Natural killer cell (primary cell): ENCODE measurements at regions not wholly inside any gene's neighbourhood (a gene's known extent, or its start where the extent isn't known, plus 50 kb on each side); places are given as distances from the start of the nearest gene placed in this dataset.

Source experiments
- ATAC-seq, 3 donors: fragments of 150-1000 bp in 2 of 3; fragments of 200-7000 bp in 1 of 3; cut with Tn5 transposase; 1 replicate in 1 of 3; 2 replicates in 2 of 3; pipeline ENCODE4 v1.10.0; 2021; ENCODE audit warnings: mild to moderate bottlenecking in 2 of 3, moderate library complexity in 2 of 3
- DNase-seq, 2 donors: peaks; one replicate each; pipeline versions ENCODE4 v3.0.0 to v3.0.0-alpha.2; 2013 to 2021; ENCODE audit warnings: mixed read lengths in 1 of 2
- H3K27ac ChIP-seq: one replicate; pipeline ENCODE4 v1.5.1; 2013; ENCODE audit warnings: mild to moderate bottlenecking, low read length
- H3K27me3 ChIP-seq: one replicate; pipeline ENCODE4 v1.6.1; 2013; ENCODE audit warnings: low read length; ENCODE audit not compliant: control insufficient read depth, insufficient read depth
- H3K36me3 ChIP-seq: one replicate; pipeline ENCODE4 v1.6.1; 2013; ENCODE audit warnings: low read length; ENCODE audit not compliant: control insufficient read depth, insufficient read depth
- H3K4me1 ChIP-seq: one replicate; pipeline ENCODE4 v1.6.1; 2013; ENCODE audit warnings: low read length; ENCODE audit not compliant: control insufficient read depth, insufficient read depth
- H3K4me3 ChIP-seq: one replicate; pipeline ENCODE4 v1.5.1; 2013; ENCODE audit warnings: low read length
- H3K9me3 ChIP-seq: one replicate; pipeline ENCODE4 v1.6.1; 2013; ENCODE audit warnings: low read length; ENCODE audit not compliant: control insufficient read depth, insufficient read depth
- H3K27ac Mint-ChIP-seq, 2 donors: one replicate each; pipeline ENCODE4 v1.8.0; 2022; ENCODE audit warnings: mild to moderate bottlenecking in 2 of 2, mixed read lengths in 2 of 2, moderate library complexity in 1 of 2
- H3K27me3 Mint-ChIP-seq, 2 donors: one replicate each; pipeline ENCODE4 v1.8.0; 2022; ENCODE audit warnings: low read depth in 2 of 2, mixed read lengths in 2 of 2
- H3K36me3 Mint-ChIP-seq: one replicate; pipeline ENCODE4 v1.8.0; 2022; ENCODE audit warnings: mixed read lengths
- H3K4me1 Mint-ChIP-seq, 2 donors: one replicate each; pipeline ENCODE4 v1.8.0; 2022; ENCODE audit warnings: mixed read lengths in 2 of 2
- H3K4me3 Mint-ChIP-seq: one replicate; pipeline ENCODE4 v1.8.0; 2022; ENCODE audit warnings: mild to moderate bottlenecking, moderate library complexity, mixed read lengths
- H3K9me3 Mint-ChIP-seq, 2 donors: one replicate each; pipeline ENCODE4 v1.8.0; 2022; ENCODE audit warnings: mixed read lengths in 2 of 2
- WGBS: methylation state at CpG from one replicate; pipeline ENCODE4 v1.1.7; 2013; ENCODE audit warnings: missing lambda C conversion rate; ENCODE audit not compliant: insufficient coverage; 5-methylcytosine and 5-hydroxymethylcytosine counted together
- intact Hi-C: fragments of 100-400 bp; cut with micrococcal nuclease; formaldehyde crosslinking; loops from one replicate; pipeline ENCODE4 v1.14.2; 2022
- TF ChIP-seq, protein P1 (sequence below): fragments of 200-600 bp; IDR thresholded peaks from one replicate; pipeline ENCODE4 v1.8.0; 2022; ENCODE audit warnings: antibody characterized with exemption

DNA sequence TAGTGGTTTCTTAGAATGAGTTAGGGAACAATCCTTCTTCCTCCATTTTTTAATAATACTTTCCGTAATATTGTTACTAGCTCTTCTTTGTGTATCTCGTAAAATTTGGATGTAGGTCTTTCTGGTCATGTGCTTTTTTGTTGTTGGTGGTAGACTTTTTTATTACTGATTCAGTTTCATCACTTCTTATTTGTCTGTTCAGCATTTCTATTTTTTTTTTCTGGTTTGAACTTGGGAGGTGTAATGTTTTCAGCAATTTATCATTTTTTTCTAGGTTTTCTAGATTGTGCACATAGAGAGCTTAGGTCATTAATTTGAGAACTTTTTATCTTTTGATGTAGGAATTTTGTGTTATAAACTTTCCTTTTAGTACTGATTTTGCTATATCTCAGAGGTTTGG is 1299.9 kb downstream of the FSCB start:
- H3K9me3 Mint-ChIP-seq: peaks cover 12 to 26% of the 10 kb centered on the region in 2 donors
- no peaks in the 10 kb centered on the region for H3K4me1 Mint-ChIP-seq
- H3K4me3 Mint-ChIP-seq: no peak overlapping the region
- no peak overlapping the region for H3K4me3 ChIP-seq
- H3K27me3 ChIP-seq: no peaks in the 10 kb centered on the region
- intact Hi-C loops: no loop called here
- DNase-seq (no peak), ATAC-seq (no peak)
- no peaks in the 10 kb centered on the region for H3K9me3 ChIP-seq
- H3K27me3 Mint-ChIP-seq: no peaks in the 10 kb centered on the region
- no peak overlapping the region for H3K27ac Mint-ChIP-seq
- TF ChIP-seq, protein P1, sequence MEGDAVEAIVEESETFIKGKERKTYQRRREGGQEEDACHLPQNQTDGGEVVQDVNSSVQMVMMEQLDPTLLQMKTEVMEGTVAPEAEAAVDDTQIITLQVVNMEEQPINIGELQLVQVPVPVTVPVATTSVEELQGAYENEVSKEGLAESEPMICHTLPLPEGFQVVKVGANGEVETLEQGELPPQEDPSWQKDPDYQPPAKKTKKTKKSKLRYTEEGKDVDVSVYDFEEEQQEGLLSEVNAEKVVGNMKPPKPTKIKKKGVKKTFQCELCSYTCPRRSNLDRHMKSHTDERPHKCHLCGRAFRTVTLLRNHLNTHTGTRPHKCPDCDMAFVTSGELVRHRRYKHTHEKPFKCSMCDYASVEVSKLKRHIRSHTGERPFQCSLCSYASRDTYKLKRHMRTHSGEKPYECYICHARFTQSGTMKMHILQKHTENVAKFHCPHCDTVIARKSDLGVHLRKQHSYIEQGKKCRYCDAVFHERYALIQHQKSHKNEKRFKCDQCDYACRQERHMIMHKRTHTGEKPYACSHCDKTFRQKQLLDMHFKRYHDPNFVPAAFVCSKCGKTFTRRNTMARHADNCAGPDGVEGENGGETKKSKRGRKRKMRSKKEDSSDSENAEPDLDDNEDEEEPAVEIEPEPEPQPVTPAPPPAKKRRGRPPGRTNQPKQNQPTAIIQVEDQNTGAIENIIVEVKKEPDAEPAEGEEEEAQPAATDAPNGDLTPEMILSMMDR: no peak
- no CpG with 5 or more reads among the region's 2 CpGs for WGBS
- no peaks in the 10 kb centered on the region for H3K4me1 ChIP-seq
- no peaks in the 10 kb centered on the region for H3K36me3 Mint-ChIP-seq
- no peak overlapping the region for H3K27ac ChIP-seq
- H3K36me3 ChIP-seq: no peaks in the 10 kb centered on the region

- TF ChIP-seq, protein P1: no peak
- ATAC-seq: no peak
- H3K36me3 Mint-ChIP-seq: no peaks in the 10 kb centered on the region
- H3K4me3 Mint-ChIP-seq: no peak overlapping the region
- no peaks in the 10 kb centered on the region for H3K27me3 Mint-ChIP-seq
- H3K9me3 Mint-ChIP-seq: peaks cover 12 to 29% of the 10 kb centered on the region in 2 donors
- Histone ChIP-seq H3K36me3 (no peaks in the 10 kb centered on the region), H3K27me3 (no peaks in the 10 kb centered on the region), H3K4me1 (no peaks in the 10 kb centered on the region), H3K9me3 (no peaks in the 10 kb centered on the region), H3K4me3 (no peak overlapping the region), H3K27ac (no peak overlapping the region)
- intact Hi-C loops: no loop called here
- no peak overlapping the region for H3K27ac Mint-ChIP-seq
- no peak for DNase-seq
- 100% methylated on average over 2 of the region's 2 CpGs for WGBS
- no peaks in the 10 kb centered on the region for H3K4me1 Mint-ChIP-seq
Observed at GRCh38 chr14:43204816-43205215, 1302.3 kb downstream of the FSCB start.

GRCh38 chr14:43200519-43200918 is 1306.6 kb downstream of the FSCB start:
- intact Hi-C loops: no loop called here
- Histone ChIP-seq H3K4me3 (no peak overlapping the region), H3K9me3 (no peaks in the 10 kb centered on the region), H3K27ac (no peak overlapping the region), H3K4me1 (no peaks in the 10 kb centered on the region), H3K36me3 (no peaks in the 10 kb centered on the region), H3K27me3 (no peaks in the 10 kb centered on the region)
- no peak overlapping the region for H3K27ac Mint-ChIP-seq
- DNase-seq (no peak), ATAC-seq (no peak)
- no peak overlapping the region for H3K4me3 Mint-ChIP-seq
- H3K27me3 Mint-ChIP-seq: no peaks in the 10 kb centered on the region
- H3K9me3 Mint-ChIP-seq: peaks cover 10 to 14% of the 10 kb centered on the region in 2 donors
- no peaks in the 10 kb centered on the region for H3K4me1 Mint-ChIP-seq
- WGBS: no CpG with 5 or more reads among the region's 1 CpG
- no peaks in the 10 kb centered on the region for H3K36me3 Mint-ChIP-seq
- TF ChIP-seq, protein P1: no peak

GRCh38 chr14:43198465-43198864 is 1308.6 kb downstream of the FSCB start:
- TF ChIP-seq, protein P1: no peak
- H3K27me3 Mint-ChIP-seq: no peaks in the 10 kb centered on the region
- H3K9me3 Mint-ChIP-seq: peaks cover 5 to 11% of the 10 kb centered on the region in 2 donors
- H3K36me3 Mint-ChIP-seq: peaks cover 5% of the 10 kb centered on the region
- Histone ChIP-seq H3K27ac (no peak overlapping the region), H3K27me3 (no peaks in the 10 kb centered on the region), H3K4me3 (no peak overlapping the region), H3K4me1 (no peaks in the 10 kb centered on the region), H3K9me3 (peaks cover 4% of the 10 kb centered on the region), H3K36me3 (no peaks in the 10 kb centered on the region)
- no peak overlapping the region for H3K4me3 Mint-ChIP-seq
- no peak for ATAC-seq
- no peak for DNase-seq
- H3K4me1 Mint-ChIP-seq: no peaks in the 10 kb centered on the region
- intact Hi-C loops: no loop called here
- no peak overlapping the region for H3K27ac Mint-ChIP-seq
- no CpG with 5 or more reads among the region's 2 CpGs for WGBS
